ENCODE measurements at regions not wholly inside any gene's neighbourhood (a gene's known extent, or its start where the extent isn't known, plus 50 kb on each side); places are given as distances from the start of the nearest gene placed in this dataset.

DNA sequence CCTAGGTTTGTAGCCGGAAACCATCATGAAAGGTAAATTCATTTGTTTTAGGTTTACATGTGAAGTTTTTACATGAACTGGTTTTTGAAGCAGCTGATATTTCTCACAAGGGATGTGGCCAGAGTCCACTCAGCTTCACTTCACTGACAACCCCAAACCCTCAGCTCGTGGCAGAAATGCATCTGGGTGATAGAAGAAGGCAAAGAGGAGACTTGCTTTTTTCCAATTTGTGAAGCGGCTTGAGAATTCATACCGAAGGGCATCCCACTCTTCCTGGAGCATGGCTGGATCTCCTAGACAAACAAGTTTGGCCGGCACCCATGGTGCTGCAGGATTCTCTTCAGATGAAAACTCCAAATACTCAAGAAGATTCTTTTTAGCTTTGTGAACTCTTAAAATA is 392.8 kb upstream of the CNR1 start:
- no peak for DNase-seq (ENCODE audit: low read depth in 2 of 2)

DNA sequence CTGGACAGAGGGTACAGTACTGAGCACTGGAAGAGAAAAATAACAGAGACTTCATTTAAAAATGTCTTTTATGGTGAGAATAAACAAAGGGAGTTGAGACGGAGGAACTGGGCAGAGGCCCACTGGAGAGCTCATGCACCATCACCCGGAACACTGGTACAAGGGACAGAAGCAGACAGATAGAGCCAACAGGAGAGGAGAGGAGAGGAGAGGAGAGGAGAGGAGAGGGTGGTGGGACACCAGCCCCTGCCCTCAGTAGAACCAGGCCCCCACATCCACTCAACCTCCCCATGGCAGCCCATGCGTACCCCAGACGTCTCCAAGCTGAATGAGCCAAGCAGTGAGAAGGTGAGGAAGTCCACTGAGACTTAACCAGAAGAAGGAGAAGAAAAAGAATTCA is 390.5 kb upstream of the CNR1 start:
- no peak for DNase-seq (ENCODE audit: low read depth in 2 of 2)

DNA sequence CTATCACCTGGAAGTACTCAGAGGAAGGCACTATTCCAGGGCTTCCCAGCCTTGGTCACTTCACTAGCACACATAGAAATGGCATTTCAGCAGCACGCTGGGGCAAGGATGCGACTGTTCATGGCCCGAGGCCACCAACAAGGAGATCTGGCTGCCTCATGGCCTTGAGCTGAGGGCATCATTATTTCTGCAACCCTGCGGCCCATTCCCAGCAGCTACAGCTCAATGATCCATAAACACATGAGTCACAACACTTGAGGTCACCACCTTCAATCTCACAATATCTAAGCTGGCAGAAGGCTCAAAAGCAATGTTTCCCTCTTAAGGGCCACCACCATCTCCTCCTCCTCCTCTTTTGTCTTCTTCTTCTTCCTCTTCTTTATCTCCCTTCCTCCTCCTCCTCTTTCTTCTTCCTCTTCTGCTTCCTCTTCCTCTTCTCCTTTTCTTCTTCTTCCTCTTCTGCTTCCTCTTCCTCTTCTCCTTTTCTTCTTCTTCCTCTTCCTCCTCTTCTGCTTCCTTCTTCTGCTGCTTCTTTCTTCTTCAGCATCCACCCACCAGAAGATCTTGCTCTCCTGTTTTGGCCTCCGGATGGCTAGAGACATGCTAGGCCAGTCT is 382.9 kb upstream of the CNR1 start:
- DNase-seq (ENCODE audit: low read depth in 2 of 2) = no peak

DNA sequence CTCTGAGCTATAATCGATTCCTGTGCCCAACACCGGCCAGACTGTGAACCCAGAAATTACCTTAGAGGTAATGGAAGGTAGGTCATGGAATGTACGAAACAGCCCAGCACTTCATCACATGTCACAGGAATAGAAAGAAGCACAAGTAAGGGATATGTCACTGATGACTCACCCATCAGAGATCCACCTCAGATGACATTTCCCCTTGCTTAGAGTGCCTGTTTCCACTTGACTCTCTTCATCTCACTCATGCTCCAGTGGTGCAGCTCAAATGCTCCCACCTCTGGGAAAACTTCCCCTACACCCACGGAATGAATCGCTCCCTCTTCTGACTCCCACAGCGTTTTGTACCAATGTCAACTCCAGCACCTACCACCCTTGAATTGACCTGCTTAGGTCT is 381.6 kb upstream of the CNR1 start:
- DNase-seq (ENCODE audit: low read depth in 2 of 2) = no peak

DNA sequence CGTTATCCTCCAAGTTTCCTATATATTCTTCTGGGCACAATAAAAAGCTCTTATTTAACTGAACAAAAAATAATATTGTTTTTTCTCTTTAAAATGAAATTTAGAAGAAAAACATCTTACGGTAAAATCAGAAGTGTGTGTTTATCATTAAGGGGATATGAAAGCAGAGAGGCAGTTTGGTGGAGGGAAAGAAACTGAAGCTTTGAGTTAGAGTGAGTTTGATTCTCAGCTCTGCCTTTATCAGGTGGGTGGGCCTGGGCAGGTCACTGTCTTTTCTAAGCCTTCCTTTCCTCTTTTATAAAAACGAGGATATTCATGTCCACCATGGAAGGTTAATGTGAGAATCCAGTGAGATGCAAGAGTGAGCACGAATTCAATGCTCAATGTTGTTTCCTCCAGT is 379.8 kb upstream of the CNR1 start:
- no peak for DNase-seq (ENCODE audit: low read depth in 2 of 2)

DNA sequence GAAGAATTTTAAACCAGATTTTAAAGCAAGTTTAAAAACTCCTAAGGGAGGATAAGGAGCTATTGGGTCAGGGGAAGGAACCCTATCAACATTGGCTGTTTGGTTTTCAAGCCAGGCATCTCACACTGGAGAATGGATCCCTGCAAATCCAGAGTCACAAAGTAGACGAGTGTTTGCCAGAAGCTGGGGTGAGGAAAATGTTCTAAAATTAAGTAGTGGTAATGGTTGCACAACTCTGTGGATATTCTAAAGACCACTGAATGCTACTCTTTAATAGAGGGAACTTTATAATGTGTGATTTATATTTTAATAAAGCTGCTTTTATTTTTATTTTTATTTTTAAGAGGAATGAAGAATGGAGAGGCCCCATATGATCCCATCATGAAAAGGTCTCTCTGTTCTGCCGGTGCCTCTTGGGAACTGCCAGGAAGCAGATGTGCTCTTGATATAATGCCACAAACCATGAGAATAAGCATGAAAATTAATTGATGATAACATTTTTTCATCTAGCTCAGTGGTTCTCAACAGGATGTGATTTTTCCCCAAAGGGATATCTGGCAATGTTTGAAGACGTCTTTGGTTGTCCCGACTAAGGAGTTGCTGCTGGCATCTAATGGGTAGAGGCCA is 379.0 kb upstream of the CNR1 start:
- no peak for DNase-seq (ENCODE audit: low read depth in 2 of 2)

DNA sequence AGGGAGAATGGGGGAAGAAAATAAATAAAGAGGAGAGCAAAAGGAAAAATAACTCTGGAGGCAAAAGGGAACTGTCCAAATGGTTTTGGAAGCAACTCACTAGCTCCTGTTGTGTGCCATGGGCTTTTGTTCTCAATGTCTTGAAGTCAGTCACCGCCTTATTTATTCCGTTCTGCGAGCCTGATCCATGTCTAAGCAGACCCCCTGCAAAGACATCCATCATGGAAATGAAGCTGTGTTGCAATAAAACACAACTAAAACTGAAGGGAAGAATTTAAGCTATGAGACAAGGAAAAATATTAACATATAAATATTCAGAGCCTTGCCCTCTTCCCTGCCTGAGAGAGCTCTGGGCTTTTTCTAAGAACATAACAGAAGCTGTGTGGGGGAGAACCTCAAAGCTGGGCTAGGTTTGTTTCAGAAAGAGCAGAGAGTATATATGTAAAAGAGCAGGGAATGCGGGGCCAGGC is 373.2 kb upstream of the CNR1 start:
- no peak for DNase-seq (ENCODE audit: low read depth in 2 of 2)

DNA sequence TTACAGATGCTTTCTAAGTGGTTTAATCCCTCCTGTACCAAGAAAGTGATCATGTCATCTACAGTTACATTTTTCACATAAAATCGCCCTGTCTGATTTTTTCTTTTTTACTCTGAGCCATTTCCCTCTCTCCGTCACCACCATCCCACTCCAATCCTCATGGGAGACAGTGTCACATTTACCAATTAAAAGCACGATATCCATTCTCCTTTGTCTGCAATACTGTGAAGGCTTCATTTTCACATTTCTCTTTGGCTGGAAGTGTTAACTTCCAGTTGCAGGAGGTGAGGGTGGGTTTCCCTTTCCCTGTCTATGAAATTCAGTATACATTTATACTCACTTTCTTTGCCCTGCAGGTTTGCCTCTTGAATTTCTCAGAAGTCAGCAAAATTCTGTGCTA is 372.7 kb upstream of the CNR1 start:
- DNase-seq (ENCODE audit: low read depth in 2 of 2) = no peak

DNA sequence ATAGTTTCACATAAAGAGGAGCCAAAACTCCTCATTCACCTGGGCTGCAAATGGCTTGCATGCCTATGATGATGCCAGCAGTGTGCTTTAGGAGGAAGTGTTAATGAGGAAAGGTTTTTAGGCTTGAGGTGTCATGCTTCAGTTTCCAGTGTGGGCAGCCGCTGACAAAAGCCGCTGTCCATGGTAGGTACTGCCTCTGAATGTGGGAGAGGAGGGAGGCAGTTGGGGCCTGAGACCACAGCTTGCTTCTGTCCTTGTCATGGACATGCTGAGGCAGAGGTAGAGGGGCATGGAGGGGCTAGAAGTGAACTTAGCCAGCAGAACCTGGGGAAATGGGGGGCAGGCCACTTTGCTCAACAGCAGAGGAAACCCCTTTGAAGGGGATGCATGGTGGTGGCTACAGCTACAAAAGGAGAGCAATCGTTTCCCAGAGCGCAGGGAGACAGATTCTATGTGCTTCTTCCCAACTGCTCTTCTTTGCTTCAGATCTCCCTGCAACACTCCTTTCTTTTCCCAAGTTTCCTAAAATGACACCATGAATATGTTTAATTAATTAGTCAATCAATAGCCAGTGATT is 372.1 kb upstream of the CNR1 start:
- DNase-seq (ENCODE audit: low read depth in 2 of 2) = no peak

DNA sequence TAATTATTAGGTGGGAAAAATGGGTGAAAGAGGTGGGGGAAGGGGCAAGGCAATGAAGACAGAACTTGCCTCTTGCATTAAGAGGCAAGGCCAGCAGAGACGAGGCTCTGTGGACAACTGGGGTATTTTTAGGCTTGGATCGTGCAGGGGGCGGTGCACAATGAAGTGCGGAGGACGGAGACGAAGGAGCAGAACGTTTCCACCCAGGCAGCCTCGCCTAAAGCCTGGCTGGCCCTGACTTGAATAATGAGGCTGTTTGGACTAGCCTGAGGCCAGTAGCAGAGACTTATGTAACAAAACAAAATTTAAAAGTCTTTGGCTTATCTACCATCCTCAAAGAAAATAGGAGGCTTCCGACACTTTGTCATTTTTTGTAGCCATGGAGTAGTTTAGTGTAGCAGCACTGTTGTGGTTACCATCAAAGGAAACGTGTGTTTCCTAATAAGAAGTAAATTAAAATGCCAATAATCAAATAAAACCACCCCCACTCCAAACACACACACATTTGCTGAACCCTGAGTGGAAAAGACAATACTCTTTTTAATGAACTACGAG is 370.0 kb upstream of the CNR1 start:
- no peak for DNase-seq (ENCODE audit: low read depth in 2 of 2)

DNA sequence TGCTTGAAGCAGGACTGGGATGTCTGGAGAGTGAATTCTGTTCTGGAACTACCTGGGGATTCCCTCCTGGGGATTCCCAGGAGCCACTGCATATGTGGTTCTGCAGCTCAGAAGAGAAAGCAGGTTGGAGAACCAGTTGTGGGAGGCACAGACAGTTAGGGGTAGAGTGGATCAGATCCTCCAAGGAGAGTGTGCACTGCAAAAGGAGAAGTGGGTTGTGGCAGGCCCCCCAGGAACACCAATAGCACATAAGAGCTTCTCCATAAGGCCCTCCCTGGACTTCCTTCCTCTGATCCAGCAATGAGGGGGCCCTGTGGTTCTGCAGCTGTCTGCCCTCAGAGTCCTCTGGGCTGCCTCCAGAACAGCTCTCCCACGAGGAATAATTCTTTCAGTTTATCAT is 369.2 kb upstream of the CNR1 start:
- no peak for DNase-seq (ENCODE audit: low read depth in 2 of 2)

DNA sequence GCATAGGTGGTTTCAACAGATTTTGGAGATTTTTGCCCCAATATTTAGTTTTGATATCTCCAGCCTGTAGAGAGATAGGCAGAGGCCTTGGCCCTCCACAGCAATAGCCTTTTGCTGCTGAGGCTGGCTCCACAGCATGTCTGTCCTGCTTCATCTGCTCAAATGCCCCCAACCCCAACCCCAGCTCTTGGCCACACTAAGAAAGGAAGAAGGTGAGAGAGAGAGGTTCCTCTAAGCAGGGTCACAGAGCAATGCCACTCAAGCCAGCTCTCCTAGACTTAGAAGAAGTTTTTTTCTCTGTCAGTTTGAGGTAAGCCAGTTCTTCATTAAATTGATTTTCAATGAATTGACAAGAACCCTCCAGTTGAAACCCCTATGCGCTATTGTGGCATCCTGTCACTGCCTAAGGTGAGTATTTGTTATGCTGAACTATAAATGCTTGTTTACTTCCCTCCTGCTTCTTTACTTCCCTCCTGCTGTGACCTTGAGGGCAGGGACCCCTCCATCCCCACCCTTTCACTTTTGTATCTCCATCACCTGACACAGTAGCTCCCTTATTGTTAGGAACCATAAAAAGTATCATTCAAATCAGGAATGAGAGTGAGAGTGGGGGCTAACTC is 366.2 kb upstream of the CNR1 start:
- no peak for DNase-seq (ENCODE audit: low read depth in 2 of 2)

DNA sequence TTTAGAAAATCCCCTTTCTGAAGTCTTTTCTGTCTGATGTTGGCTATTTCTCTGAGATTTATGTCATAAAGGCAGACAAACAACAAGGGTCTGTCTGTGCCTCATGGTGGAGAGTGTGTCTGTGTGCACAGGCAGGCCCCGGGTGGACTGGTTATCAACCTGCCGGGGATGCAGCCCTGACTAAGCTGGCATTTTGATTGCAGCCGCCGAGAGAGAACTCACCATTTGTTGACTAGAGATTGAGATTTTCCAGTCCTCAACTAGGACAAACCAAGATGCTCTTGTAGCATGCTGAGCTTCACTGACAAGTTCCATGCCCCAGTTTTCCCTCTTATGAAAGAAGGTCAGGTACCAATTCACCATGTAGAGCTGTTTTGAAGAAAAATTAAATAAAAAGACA is 363.6 kb upstream of the CNR1 start:
- no peak for DNase-seq (ENCODE audit: low read depth in 2 of 2)

DNA sequence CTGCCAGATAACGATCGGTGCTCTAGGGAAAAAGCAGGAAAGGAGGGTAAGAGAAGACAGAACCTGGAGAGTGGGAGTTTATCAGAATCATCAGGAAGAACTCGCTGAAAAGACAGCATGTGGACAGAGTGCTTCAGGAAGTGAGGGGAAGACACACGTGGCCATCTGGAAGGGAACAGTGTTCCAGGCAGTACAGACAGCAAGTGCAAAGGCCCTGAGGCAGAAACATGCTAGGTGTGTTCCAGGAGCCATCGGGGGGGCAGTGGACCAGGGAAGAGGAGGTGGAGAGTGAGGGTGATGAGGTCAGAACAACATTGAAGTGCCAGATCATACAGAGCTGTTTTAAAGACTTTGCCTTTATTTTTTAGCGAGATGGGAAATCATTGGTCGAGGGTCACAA is 354.3 kb upstream of the CNR1 start:
- DNase-seq (ENCODE audit: low read depth in 2 of 2) = no peak

DNA sequence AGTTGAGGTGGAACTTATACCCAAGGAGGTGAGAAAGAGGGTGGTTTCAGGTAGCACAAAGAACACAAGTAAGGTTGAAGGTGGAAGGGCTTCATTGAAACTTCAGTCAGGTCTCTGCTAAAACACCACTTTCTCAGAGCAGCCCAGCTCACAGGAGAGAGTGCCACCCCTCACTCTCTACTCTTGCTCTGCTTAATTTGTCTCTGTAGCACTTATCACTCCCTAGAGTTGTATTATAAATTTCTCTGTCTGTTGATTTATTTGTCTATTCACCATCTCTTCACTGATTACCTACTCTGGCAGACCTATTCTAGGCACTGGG is 353.8 kb upstream of the CNR1 start:
- no peak for DNase-seq (ENCODE audit: low read depth in 2 of 2)

DNA sequence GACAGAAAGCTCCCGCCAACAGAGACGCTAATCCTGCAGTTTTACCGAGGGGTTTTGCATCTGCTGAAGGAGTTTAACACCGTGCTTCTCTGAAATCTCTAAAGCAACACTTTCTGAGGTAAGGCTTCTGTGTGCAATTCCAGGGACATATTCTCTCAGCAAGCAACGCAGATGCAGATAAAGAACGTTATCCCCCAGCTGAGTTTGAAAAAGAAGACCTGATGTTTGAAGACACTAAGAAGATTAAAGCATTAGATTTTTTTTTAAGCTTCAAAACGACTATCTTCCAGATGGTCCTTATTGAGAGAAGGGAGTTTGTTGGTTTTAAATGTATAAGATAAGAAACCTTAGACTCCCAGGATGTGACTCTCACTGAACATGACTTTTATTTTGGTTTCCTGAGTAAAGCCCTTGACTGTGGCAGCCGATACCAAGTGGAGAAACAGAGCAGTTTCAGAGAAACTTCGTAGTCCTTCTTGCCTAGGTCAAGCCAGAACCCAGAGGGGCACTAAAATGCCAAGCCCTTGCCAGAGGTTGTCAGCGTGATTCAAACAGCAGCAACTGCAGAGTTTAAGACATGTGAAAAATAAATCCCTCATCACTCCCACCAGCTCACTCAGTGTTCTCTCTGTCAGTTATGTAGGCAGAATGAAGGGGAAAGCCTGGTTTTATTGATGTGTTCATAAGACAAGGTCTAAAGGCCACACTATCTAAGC is 353.3 kb upstream of the CNR1 start:
- no peak for DNase-seq (ENCODE audit: low read depth in 2 of 2)

DNA sequence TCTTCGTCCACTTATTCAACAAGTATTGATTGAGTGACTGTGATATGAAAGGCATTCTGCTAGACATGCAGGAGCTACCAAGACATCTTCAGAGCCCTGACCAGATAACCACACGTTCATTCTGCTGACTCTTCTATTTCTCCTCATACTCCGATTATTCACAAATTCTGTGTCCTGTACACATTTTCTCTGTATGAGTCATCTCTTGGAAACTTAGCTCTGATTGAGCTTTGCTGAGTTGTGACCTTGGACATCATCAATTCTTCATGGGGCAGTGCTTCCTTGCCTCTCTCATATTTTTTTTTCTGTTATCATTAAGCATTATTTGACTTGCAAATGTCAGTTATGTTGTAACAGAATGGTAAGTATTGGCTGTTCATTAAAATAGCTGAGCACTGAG is 351.6 kb upstream of the CNR1 start:
- no peak for DNase-seq (ENCODE audit: low read depth in 2 of 2)

DNA sequence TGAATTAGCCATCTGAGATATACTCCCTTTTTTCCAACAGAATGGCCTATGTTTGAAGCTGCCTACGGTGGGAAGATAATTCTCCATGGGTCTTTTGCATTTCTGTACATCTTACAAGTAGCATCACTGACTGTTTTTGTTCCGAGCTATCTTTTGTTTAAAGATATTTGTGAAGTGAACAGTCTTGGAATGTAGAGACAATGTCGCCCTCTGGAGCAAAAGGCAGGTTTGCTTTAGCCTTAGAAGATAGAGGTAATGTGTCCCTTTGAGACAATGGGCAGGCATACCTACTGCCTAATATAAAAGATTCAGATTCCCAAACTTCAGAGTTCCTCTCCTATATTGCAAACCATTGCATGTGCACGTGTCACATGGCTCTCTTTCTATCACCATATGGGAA is 347.8 kb upstream of the CNR1 start:
- no peak for DNase-seq (ENCODE audit: low read depth in 2 of 2)

DNA sequence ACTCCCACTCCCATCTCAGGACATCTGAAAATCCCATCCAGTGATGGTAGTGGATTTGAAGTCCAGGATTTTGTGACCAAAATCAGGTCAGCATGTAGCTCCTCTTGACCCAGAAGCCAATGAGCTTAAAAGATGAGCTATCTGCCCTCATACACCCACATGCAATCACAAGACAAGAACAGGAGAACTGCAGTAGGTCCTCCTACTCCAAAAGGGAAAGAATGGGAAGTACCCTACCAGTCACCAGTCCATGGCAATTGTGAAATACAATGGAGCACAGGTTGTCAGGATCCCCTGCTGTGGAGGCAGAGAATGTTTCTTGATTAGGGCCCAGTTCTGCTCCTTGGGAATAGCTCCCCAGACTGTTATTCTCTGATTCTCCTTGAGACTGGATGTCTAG is 347.3 kb upstream of the CNR1 start:
- no peak for DNase-seq (ENCODE audit: low read depth in 2 of 2)

DNA sequence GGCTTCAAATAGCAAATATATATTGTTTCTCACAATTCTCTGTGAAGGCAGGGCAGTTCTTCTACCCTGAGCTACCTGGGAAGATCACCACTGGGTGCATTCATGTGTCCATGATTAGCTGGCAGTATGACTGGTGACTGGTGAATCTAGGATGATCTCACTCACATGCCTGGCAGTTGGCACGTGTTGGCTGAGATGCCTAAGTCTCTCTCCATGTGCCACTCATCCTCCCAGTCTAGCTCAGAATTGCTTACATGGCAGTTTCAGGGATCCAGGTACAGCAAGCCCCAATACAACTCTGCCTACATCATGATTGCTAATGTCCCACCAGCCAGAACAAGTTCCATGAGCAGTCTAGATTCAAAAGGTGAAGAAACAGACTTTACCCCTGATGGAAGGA is 346.8 kb upstream of the CNR1 start:
- no peak for DNase-seq (ENCODE audit: low read depth in 2 of 2)

DNA sequence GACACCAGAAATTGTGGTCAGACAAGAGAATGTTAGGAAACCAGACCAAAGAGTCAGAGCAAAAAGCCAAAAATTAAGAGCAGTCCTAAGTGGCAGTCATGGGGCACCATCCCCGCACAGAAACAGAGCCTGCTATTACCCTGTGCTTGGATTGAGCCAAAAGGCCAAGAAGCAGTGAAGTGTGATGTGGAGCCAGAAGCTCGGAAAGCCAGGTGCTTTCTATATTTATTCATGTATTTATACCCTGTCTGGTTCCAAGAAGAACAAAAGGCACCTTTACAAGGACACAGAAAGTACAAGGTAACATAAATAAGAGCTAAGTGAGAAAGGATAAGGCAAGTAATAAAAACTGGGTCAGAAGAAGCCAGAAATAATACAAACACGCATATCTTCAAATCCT is 336.2 kb upstream of the CNR1 start:
- no peak for DNase-seq (ENCODE audit: low read depth in 2 of 2)

All from fibroblast of skin of left biceps (primary cell).